NCI-H1092 treated with DMSO at 0.1 percent for 48 hours (cell line): ENCODE measurements at regions not wholly inside any gene's neighbourhood (a gene's known extent, or its start where the extent isn't known, plus 50 kb on each side); places are given as distances from the start of the nearest gene placed in this dataset.
A peak's percentile ranks its signal among the peaks of the same experiment; 100 is the strongest.
"Not testable (repeated sequence)": the region's sequence is repeated elsewhere in the genome, so short reads cannot be mapped to it uniquely, and the experiment has no call there.

Experiments
- DNase-seq: peaks from one replicate; lab custom pipeline; 2025; lab: John Stamatoyannopoulos, UW

DNA sequence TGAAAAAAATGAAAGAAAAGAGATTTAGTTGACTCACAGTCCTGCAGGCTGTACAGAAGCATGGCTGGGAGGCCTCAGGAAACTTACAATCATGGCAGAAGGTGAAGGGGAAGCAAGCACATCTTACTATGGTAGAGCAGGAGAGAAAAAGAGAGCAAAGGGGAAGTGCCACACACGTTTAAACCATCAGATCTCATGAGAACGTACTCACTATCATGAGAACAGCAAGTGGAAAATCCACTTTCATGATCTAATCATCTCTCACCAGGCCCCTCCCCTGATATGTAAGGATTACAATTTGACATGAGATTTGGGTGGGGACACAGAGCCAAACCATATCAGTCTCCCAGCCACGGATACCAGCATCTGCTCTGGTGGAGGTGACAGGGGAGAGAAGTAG is 50.8 kb upstream of the CPOX start:
- DNase-seq, result no peak

DNA sequence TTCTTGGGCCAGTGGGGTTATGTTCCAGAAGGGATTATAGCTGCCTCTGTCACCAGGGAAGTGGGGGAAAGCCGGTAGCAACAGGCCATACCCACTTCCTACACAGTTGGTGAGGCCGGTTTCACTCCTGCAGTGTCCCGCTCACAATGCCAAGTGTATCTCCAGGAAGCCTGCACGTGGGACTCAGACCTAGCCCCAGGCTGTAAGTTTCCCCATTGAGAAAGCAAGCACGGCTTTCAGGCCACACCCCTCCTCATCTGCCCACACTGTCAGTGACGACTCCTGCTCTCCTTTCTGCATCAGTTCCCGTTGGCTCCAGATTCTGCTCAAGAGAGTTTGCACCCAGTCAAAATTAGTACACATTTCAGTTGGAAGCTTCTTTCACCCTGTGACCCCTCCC is 51.6 kb upstream of the CPOX start:
- DNase-seq, result no peak

DNA sequence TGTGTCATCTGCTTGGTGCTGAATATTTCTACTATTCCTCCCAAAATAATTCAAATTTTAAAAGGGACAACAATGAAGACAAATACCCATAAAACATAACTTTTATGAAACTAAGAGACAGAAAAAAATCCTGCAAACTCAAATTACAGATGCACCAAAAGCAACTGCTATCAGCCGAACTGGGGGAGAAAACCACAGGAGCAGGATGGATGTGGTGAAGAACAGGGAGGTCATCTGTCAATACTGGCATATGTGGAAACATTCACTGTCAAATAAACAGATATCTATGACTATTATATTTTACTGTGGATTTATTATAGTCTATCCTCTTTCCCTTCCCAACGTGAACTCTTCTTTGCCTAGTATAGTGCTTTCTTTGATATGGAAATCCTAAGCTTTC is 53.3 kb upstream of the CPOX start:
- DNase-seq, result no peak

DNA sequence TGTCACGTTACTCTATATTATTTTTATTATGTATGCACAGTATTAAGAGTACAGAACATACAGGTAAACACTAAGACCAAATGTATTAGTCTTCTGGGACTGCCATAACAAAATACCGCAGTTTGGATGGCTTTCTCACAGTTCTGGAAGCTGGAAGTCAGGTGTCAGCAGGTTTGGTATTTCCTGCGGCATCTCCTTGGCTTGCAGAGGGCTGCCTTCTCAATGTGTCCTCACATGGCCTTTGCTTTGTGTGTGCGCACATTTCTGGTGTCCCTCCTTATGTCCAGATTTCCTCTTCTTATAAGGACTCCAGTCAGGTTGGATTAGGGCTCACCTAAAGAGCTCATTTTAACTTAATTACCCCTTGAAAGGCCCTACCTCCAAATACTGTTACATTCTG is 53.8 kb upstream of the CPOX start:
- no peak for DNase-seq

DNA sequence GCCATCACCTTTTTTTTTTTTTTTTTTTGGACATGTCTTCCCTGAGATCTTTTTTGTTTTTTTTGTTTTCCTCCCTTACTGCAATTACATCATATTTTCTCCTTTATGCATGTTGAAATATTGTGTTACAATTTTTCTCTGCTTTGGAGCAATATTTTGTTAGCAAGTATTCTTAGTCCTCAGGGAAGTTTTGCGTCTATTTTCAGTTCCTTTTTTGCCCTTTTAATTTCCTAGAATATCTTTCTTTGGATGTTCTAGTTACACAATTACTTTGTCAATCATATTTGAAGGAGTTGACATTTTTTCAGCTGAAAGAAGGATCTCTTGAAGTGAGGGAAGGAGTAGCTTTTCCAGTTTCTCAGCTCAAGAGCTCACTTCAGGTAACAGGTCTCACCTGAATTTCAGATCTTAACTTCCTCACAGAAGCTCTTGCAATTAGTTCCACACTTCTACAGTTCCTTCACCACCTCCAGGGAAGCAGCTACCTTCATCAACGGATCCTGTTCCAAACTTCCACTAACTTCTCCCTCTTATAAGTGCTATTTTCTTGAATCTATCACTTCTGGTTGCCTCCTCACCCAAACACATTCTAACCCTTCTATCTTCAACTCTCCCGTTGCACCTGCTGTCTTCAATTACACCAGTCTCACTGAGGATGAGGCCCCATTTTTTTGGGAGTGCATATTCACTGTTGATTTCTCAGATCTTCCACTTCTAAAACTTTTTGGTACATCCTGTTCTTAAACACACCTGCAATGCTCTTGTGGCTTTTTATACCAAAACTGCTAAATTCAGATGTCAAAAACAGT is 57.8 kb upstream of the CPOX start:
- no peak for DNase-seq

DNA sequence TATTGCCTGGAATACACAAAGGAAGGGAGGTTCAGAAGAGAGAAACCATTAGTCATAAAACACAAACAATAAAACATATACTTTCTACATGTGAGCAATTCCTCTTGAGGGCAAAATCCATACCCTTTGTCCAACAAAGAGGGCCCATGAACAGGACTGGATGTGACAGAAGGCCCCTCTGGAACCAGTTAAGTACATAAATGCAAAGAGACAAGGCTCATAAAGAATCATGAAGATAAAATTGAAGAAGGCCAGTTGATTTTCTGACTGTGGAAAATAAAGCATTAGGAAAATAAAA is 58.3 kb upstream of the CPOX start:
- no peak for DNase-seq

DNA sequence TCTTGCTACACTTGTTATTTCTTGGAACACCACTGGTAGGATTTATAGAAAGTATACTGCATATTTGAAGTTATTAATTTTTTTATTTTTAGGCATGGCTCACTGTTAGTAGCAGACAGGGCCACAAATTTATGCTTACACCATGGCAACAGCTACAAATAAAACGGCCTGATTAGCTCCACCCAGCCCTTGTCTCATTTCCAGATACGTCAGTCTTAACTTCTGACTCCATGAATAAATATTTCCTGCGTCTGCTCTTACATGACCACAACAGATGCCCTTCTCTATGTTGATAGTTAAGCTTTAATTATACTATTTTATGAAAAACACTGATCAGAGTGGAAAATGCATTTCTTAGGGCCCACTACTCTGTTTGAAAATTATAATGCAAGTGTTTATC is 62.3 kb upstream of the CPOX start:
- DNase-seq, result no peak

DNA sequence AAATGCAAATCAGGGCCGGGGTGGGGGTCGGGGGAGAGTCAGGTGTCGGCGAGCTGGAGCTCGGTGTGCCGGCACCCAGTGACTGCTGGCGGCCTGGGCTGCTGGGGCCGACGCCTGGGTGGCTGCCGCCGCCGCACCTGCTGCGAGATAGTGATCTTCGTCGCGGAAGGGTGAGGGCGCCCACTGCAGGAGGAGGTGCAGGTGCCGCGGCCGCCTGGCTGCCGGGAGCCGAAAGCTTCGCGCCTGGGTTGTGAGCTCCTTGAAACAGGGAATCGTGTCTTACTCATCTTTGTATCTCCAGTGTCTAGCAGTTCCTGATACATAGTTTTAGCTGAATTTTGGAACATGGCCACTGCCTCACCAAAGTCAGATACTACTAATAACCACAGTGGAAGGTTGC is 64.0 kb upstream of the CPOX start:
- DNase-seq, result peak; percentile 6

DNA sequence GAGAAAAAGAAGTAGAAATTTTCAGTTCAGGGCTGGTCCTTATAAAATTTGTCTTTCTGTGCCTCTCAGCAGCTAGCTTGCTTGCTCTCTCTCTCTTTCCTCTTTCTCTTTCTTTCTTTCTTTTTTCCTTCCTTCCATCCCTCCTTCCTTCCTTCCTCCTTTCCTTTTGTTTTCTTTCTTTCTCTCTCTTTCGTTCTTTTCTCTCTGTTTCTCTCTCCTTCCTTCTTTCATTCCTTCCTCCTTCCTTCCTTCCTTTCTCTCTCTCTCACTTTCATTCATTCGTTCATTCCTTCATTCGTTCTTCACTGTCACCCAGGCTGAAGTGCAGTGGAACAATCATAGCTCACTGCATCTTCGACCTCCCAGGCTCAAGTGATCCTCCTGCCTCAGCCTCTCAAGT is 69.3 kb upstream of the CPOX start:
- DNase-seq, result no peak

DNA sequence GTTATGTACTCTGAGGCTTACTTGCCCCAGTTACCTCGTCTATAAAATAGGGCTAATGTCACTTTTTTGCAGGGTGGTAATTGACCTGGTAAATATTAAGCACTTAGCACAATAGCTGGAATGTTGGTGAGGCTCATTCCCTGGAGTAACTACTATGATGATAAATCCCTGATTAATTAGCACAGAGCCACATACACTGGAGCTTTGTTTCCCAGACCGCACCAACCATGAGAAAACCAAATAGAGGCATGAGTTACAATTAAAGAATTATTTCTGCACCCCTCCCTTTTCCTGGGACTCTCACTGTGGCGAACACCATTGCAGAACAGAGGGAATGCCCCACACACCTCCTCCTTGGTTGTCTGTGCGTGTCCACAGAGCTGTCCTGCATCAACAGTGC is 76.6 kb upstream of the CPOX start:
- DNase-seq, result no peak

DNA sequence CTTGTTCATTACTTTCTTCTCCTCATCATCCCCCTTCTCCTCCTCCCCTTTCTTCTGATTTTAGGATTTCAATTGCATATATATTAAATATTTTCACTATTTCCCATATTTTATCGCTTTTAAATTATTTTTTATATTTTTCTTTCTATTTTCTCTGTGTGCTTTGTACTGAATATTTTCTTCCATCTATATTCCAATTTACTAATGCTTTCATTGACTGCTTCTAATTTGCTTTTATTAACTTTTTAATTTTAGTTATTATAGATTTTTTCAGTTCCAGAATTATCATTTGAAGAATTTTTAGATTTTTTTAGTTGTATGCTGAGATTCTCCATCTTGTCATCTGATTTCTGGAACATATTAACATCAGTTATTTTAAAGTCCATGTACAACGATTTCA is 83.2 kb upstream of the ST3GAL6 start:
- no peak for DNase-seq

DNA sequence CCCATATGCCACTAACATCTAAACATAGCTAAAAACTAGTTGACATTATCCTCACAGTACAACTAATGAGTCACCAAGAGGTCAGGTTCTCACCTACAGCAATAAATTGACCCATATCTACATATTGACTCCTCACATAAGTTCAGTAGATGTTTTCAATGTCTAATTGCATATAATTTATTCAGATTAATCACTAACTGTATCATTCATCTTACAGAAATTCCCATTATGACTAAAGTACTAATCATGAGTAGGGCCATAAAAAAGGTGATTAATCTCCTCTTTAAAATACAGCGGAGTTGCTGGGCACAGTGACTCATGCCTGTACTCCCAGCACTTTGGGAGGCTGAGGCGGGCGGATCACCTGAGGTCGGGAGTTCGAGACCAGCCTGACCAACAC is 82.4 kb upstream of the ST3GAL6 start:
- DNase-seq, result no peak

DNA sequence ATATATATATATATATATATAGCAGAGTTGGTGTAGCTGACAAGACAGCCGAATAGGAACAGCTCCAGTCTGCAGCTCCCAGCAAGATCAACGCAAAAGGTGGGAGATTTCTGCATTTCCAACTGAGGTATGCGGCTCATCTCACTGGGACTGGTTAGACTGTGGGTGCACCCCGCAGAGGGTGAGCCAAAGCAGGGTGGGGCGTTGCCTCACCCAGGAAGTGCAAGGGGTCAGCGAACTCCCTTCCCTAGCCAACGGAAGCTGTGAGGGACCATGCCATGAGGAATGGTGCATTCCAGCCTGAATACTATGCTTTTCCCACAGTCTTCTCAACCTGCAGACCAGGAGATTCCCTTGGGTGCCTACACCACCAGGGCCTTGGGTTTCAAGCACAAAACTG is 81.7 kb upstream of the ST3GAL6 start:
- no peak for DNase-seq

DNA sequence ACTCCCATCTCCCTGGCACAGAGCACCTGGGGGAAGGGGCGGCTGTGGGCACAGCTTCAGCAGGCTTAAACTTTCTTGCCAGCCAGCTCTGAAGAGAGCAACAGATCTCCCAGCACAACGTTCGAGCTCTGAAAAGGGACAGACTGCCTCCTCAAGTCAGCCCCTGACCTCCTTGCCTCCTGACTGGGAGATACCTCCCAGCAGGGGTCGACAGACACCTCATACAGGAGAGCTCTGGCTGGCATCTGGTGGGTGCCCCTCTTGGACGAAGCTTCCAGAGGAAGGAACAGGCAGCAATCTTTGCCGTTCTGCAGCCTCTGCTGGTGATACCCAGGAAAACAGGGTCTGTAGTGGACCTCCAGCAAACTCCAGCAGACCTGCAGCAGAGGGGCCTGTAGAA is 80.7 kb upstream of the ST3GAL6 start:
- DNase-seq, result not testable (repeated sequence)

DNA sequence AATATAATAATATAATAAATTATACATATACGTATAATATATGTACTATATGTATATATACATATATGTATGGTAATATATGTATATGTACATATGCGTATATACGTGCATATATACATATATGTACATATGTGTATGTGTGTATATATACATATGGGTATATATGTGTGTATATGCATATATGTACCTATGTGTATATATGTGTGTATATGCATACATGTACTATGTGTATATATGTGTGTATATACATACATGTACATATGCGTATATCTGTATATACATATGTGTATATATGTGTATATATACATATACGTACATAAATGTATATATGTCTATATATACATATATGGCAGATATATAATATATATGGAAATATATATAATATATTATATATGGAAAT is 74.8 kb upstream of the ST3GAL6 start:
- DNase-seq, result no peak

DNA sequence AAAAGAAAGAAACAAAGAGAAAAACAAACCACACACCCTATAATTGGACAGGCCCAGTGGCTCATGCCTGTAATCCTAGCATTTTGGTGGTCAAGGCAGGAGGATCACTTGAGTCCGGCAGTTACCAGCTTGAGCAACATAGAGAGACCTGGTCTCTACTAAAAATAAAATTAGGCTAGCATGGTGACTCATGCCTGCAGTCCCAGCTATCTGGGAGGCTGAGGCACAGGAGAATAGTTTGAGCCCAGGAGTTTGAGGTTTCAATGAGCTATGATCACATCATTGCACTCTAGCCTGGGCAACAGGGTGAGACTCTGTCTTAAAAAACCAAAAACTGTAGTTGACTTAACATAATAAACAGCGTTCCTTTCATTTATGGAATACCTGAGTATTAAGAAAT is 72.3 kb upstream of the ST3GAL6 start:
- no peak for DNase-seq

DNA sequence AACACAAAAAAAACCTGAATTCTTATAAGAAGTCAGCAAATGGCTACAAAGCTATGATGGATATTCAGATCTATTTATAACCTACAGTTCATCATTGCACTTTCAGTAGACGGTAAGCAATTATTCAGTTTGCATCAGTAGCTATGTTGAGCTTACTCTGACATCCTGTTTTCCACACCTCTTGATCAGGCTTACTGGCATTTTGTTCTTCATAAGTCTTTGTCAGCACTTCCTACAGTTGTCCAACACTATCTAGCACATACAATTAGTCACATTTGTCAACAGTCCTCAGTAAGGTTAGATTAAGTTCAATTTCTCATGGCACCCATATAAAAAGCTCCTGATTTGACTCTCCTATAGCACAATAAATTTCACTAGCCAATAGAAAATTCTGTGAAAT is 71.2 kb upstream of the ST3GAL6 start:
- no peak for DNase-seq

DNA sequence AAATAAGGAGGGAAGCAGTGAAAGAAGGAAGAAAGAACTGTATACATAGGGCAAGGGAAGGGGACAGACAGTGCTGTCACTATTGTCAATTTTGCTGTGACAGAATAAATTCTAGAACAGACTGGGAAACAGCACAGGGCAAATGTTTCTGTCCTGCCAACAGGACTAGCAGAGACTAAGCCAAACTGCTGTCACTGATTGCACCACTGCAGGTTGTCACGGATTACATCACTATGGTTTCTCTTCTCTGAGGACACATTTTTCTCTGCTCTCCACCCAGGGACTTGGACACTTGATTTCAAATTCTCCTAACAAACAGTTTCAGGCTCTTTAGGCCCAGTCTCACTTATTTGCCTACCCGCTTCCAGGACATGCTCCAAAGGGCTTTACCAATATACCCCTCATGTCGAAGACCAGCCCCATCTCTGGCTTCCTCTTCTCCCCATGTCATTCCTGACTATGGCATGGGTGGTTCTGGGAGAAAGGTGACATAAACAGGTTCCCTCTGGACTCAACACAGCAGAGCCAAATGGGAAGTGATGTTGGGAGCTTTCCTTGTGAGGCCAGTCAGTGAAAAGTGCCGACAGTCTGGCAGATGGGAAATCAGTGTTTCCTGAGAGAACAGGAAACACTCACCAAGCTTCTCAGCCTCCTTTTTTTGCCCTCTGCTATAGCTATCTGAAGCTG is 70.2 kb upstream of the ST3GAL6 start:
- no peak for DNase-seq

DNA sequence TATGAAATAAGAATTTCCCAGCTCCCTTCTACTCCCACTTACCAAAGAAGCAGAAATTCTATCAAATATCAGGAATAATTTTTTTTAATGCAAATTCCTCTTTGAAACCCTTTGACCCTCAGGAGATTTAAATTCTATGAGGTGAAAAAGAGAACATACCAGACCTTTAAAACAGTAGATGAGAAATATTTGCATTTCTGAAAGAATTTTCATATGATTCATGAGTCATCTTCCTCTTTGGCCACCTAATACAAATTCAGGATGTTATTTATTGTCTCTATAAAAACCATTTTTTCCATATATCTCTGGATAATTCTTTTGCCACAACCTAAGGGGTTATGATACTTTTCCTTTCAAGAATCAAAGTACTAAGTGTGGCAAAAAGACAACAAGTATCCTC is 67.3 kb upstream of the ST3GAL6 start:
- no peak for DNase-seq

DNA sequence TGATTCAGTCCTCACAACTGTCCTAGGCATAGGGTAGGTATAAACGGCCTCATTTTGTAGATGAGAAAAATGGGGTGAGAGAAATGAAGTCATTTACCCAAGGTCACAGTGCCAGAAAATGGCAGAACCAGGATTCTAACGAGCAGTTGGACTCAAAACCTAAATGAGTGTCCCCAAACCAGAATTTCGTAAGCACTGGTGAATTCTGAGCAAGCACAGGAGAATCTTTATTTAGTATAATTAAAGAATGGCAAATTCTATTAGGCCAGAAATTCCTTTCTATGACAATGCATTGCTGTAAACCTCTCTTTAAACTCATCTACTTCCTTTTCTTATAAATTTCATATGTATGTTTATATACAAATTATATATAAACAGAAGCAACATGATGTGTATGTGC is 66.8 kb upstream of the ST3GAL6 start:
- DNase-seq, result not testable (repeated sequence)

DNA sequence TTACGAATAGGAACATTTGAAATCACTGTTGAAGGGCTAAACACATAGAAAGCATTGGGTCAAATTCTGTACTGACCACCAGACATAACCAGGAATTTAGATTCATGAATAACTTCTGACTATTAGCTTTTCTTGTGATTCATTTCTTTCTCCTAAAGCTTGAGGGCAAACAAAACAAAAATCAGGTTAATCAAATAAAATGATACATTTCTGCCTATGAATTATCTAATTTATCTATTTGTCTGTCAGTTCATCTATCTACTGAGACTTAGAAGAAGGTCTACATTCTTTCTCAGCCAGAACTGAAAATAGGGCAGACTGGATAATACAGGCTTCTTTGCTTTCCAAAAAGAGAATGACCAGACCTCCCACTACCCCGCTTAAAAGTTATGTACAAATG is 65.9 kb upstream of the ST3GAL6 start:
- no peak for DNase-seq

DNA sequence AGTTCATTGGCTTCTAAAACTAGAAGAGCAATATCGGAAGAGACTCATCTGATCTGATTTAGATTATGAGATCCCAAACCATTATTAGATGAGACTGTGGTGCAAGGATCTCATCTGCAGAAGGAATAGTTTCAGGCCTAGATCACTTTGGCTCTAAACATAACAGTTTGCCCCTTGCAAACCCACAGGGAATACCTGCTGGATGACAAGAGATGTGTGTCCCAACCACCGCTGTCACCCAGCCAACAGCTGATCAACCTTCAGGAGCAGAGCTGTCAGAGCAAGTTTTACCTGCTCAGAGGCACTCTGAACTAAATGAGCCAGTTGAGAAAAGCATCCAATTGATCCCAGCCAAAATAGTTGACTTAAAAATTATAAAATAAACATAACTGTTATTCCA is 64.0 kb upstream of the ST3GAL6 start:
- DNase-seq, result no peak

DNA sequence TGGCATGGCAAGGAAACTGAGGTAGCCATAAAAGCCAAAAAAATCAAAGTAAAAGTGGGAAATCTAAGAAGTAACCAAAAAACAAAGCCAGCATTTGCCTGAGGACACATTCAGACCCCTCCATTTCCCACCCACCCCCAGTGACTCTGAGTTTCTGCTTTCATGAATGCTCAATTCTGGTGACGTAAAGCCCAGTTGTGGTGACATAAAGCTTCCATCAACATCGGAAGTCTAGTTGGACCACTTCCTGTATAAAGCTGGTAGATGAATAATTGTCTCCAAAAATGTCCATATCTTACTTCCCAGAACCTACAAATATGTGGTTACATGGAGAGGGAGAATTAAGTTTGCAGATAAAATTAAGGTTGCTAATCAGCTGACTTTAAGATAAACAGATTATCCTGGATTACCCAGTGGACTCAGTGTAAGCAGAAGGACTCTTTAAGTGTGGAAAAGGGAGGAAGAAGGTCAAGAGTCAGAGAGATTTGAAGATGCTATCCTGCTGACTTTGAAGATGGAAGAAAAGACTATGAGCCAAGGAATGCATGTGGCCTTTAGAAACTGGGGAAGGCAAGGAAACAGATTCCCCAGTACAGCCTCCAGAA is 62.0 kb upstream of the ST3GAL6 start:
- no peak for DNase-seq

DNA sequence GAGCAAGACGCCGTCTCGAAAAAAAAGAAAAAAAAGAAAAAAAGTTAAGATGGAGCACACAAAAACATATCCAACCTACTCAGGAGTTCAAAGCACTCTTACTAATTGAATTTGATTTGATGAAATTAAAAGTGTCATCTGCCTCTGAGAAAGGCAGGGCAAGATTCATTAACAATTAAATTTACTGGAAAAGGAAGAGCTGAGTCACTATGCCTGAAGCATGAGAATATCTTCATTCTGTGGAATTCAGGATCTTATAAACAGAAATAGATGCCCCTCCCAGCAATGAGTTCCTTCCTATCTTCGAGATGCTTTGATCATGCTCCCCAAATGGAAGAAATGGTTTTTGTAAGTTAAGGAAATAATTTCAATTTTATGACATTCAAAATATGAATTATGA is 61.0 kb upstream of the ST3GAL6 start:
- no peak for DNase-seq
